VCaP (cell line): ENCODE measurements at regions not wholly inside any gene's neighbourhood (a gene's known extent, or its start where the extent isn't known, plus 50 kb on each side); places are given as distances from the start of the nearest gene placed in this dataset.
"Not testable (repeated sequence)": the region's sequence is repeated elsewhere in the genome, so short reads cannot be mapped to it uniquely, and the experiment has no call there.

Source experiments
- H3K27ac ChIP-seq: fragments of 450-650 bp; 2 replicates; pipeline ENCODE4 v1.5.1; 2017
- CTCF ChIP-seq: fragments of 450-650 bp; conservative IDR thresholded peaks from 2 replicates; pipeline ENCODE4 v1.5.1; 2017; ENCODE audit warnings: mild to moderate bottlenecking, moderate library complexity

- no peak overlapping the region for H3K27ac ChIP-seq
- no peak for TF ChIP-seq CTCF
Observed at GRCh38 chr9:7739595-7739994, 60.0 kb downstream of the DMAC1 start.

GRCh38 chr9:7735311-7735710 is 64.3 kb downstream of the DMAC1 start:
- H3K27ac ChIP-seq, result no peak overlapping the region
- TF ChIP-seq CTCF, result no peak

GRCh38 chr9:7730164-7730445 is 69.5 kb downstream of the DMAC1 start:
- no peak overlapping the region for H3K27ac ChIP-seq
- TF ChIP-seq CTCF, result no peak

GRCh38 chr9:7729371-7730163 is 70.0 kb downstream of the DMAC1 start:
- no peak overlapping the region for H3K27ac ChIP-seq
- TF ChIP-seq CTCF, result no peak

- no peak overlapping the region for H3K27ac ChIP-seq
- TF ChIP-seq CTCF, result no peak
Observed at GRCh38 chr9:7721291-7721690, 78.3 kb downstream of the DMAC1 start.

- not testable (repeated sequence) for H3K27ac ChIP-seq
Observed at GRCh38 chr9:7713088-7713487, 86.5 kb downstream of the DMAC1 start.

GRCh38 chr9:7710686-7711085 is 88.9 kb downstream of the DMAC1 start:
- no peak overlapping the region for H3K27ac ChIP-seq
- TF ChIP-seq CTCF, result no peak

GRCh38 chr9:7707934-7708333 is 91.6 kb downstream of the DMAC1 start:
- no peak for TF ChIP-seq CTCF
- no peak overlapping the region for H3K27ac ChIP-seq
